Activated CD8-positive, alpha-beta T cell treated with anti-CD3 and anti-CD28 coated beads for 36 hours (primary cell): ENCODE measurements at regions not wholly inside any gene's neighbourhood (a gene's known extent, or its start where the extent isn't known, plus 50 kb on each side); places are given as distances from the start of the nearest gene placed in this dataset.

ENCODE experiments used
- ATAC-seq: fragments of 200-7000 bp; cut with Tn5 transposase; one replicate; pipeline ENCODE4 v1.10.0; 2021; ENCODE audit warnings: mild to moderate bottlenecking, moderate library complexity
- CTCF ChIA-PET: fragments of 350-600 bp; sonication (Branson Sonifier 250); formaldehyde crosslinking; loops from one replicate; lab custom pipeline; 2021; ENCODE audit warnings: antibody characterized with exemption; lab: Charles Lee
- POLR2A ChIA-PET: fragments of 350-600 bp; sonication (Branson Sonifier 250); formaldehyde crosslinking; loops from one replicate; lab custom pipeline; 2021; ENCODE audit warnings: antibody characterized with exemption; lab: Charles Lee
- DNase-seq: peaks from one replicate; pipeline ENCODE4 v3.0.0-alpha.2; 2020
- H3K27ac Mint-ChIP-seq: one replicate; pipeline ENCODE4 v1.8.0; 2021; ENCODE audit warnings: mild to moderate bottlenecking, mixed read lengths
- H3K27me3 Mint-ChIP-seq: one replicate; pipeline ENCODE4 v1.8.0; 2021; ENCODE audit warnings: mixed read lengths
- H3K36me3 Mint-ChIP-seq: one replicate; pipeline ENCODE4 v1.8.0; 2021; ENCODE audit warnings: low read depth, mixed read lengths
- H3K4me1 Mint-ChIP-seq: one replicate; pipeline ENCODE4 v1.8.0; 2021; ENCODE audit warnings: low read depth, mixed read lengths
- H3K4me3 Mint-ChIP-seq: one replicate; pipeline ENCODE4 v1.8.0; 2021; ENCODE audit warnings: mild to moderate bottlenecking, moderate library complexity, mixed read lengths
- H3K9me3 Mint-ChIP-seq: one replicate; pipeline ENCODE4 v1.8.0; 2021; ENCODE audit warnings: mixed read lengths
- CTCF ChIP-seq: fragments of 200-600 bp; IDR thresholded peaks from one replicate; pipeline ENCODE4 v1.8.0; 2022; ENCODE audit warnings: antibody characterized with exemption, mild to moderate bottlenecking
- intact Hi-C: fragments of 100-400 bp; cut with micrococcal nuclease; formaldehyde crosslinking; loops from one replicate; pipeline ENCODE4 v1.10.0; 2022

- H3K36me3 Mint-ChIP-seq: no peaks in the 10 kb centered on the region
- no peak overlapping the region for H3K4me3 Mint-ChIP-seq
- ChIA-PET POLR2A (no interaction called here), CTCF (no interaction called here)
- H3K27ac Mint-ChIP-seq: no peak overlapping the region
- ATAC-seq (no peak), DNase-seq (no peak)
- intact Hi-C loops: no loop called here
- H3K27me3 Mint-ChIP-seq: no peaks in the 10 kb centered on the region
- peaks cover 1% of the 10 kb centered on the region for H3K9me3 Mint-ChIP-seq
- TF ChIP-seq CTCF: no peak
- H3K4me1 Mint-ChIP-seq: no peaks in the 10 kb centered on the region
Observed at GRCh38 chr2:59490192-59490591, 1063.3 kb downstream of the BCL11A start.

GRCh38 chr2:59484673-59485072 is 1068.8 kb downstream of the BCL11A start:
- CTCF ChIA-PET: interaction anchor here (1.3 kb wide), 1 partner anchor 459 kb away, joined by 3 read pairs; no protein-coding TSS in a partner anchor
- intact Hi-C loops: no loop called here
- DNase-seq (no peak), ATAC-seq (no peak)
- Mint-ChIP-seq H3K27ac (no peak overlapping the region), H3K4me3 (no peak overlapping the region), H3K27me3 (no peaks in the 10 kb centered on the region), H3K9me3 (peaks cover 3% of the 10 kb centered on the region), H3K36me3 (no peaks in the 10 kb centered on the region), H3K4me1 (no peaks in the 10 kb centered on the region)
- POLR2A ChIA-PET: no interaction called here
- TF ChIP-seq CTCF: no peak

GRCh38 chr2:59463426-59463825 is 1090.0 kb downstream of the BCL11A start:
- intact Hi-C loops: no loop called here
- H3K27me3 Mint-ChIP-seq: no peaks in the 10 kb centered on the region

GRCh38 chr2:59462422-59463197 is 1090.8 kb downstream of the BCL11A start:
- ATAC-seq: peak; percentile 47

More at GRCh38 chr2:59463426-59463825, 1090.0 kb downstream of the BCL11A start:
- Mint-ChIP-seq H3K9me3 (no peaks in the 10 kb centered on the region), H3K4me3 (no peak overlapping the region), H3K4me1 (no peaks in the 10 kb centered on the region), H3K27ac (no peak overlapping the region), H3K36me3 (no peaks in the 10 kb centered on the region)
- DNase-seq: no peak
- ChIA-PET POLR2A (no interaction called here), CTCF (no interaction called here)
- no peak for ATAC-seq
- no peak for TF ChIP-seq CTCF

More at GRCh38 chr2:59462422-59463197, 1090.8 kb downstream of the BCL11A start:
- Mint-ChIP-seq H3K36me3 (no peaks in the 10 kb centered on the region), H3K4me3 (no peak overlapping the region), H3K27me3 (no peaks in the 10 kb centered on the region), H3K9me3 (no peaks in the 10 kb centered on the region), H3K27ac (no peak overlapping the region), H3K4me1 (no peaks in the 10 kb centered on the region)
- POLR2A ChIA-PET: no interaction called here
- CTCF ChIA-PET: no interaction called here
- intact Hi-C loops: no loop called here
- no peak for DNase-seq
- no peak for TF ChIP-seq CTCF
